Stomach (tissue), 4 donors: ENCODE measurements at regions not wholly inside any gene's neighbourhood (a gene's known extent, or its start where the extent isn't known, plus 50 kb on each side); places are given as distances from the start of the nearest gene placed in this dataset.

ENCODE experiments used
- EP300 ChIP-seq: sonication (generic); formaldehyde crosslinking; IDR thresholded peaks from one replicate; pipeline ENCODE4 v1.6.1; 2017; ENCODE audit warnings: antibody characterized with exemption
- POLR2A ChIP-seq, 4 donors: fragments of 450-650 bp; IDR thresholded peaks; one replicate each; pipeline ENCODE4 v1.6.1; 2016; ENCODE audit warnings: antibody characterized with exemption in 4 of 4, control low read depth in 2 of 4, mild to moderate bottlenecking in 1 of 4, moderate library complexity in 1 of 4
- TF ChIP-seq, protein P1 (sequence below), 7 experiments: fragments of 450-650 bp in 4 of 7; fragments of 200-600 bp in 3 of 7; sonication (generic) in 3 of 7; IDR thresholded peaks; one replicate each; pipeline ENCODE4 v1.5.1; 2016 to 2019; ENCODE audit warnings: antibody characterized with exemption in 7 of 7, control low read depth in 2 of 7, mild to moderate bottlenecking in 1 of 7

DNA sequence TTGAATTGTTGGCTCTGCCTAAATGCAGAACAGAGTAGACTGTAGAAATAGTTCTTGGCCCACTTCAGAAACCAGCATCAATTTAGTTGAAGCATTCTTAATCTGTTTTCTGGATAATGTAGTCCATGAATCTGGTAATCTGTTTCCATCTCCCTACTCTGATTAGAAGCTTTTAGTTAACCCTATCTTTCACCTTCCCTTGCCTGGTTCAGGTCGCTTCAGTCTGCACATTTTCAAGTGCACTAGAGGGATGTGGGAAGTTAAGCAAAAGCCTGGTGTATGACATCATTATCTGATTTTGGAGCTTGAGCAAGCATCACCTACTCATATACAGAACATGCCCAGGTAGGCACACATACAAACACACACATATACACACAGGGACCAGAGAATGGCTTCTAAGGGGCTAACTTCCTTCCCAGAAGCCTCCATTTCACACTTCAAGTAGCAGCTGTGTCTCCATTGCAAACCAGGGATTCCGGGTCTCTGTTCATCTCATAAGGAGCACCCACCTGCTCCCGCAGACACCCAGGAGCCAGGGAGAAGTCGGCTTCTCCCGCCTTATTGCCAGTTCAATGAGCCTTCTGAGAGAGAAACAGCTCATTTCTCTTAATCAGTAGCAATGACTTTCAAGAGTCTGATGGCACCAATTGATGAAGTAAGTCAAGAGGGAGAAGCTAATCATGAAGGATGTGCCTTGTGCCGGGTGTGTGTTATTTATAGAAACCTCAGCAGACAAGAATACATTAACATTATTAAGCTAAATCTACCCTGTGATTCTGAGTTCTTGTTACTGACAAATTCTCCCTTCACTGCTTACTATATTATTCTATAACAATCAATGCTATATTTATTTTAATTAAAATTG, 347.9 kb upstream of the STAC start:
- TF ChIP-seq, protein P1, sequence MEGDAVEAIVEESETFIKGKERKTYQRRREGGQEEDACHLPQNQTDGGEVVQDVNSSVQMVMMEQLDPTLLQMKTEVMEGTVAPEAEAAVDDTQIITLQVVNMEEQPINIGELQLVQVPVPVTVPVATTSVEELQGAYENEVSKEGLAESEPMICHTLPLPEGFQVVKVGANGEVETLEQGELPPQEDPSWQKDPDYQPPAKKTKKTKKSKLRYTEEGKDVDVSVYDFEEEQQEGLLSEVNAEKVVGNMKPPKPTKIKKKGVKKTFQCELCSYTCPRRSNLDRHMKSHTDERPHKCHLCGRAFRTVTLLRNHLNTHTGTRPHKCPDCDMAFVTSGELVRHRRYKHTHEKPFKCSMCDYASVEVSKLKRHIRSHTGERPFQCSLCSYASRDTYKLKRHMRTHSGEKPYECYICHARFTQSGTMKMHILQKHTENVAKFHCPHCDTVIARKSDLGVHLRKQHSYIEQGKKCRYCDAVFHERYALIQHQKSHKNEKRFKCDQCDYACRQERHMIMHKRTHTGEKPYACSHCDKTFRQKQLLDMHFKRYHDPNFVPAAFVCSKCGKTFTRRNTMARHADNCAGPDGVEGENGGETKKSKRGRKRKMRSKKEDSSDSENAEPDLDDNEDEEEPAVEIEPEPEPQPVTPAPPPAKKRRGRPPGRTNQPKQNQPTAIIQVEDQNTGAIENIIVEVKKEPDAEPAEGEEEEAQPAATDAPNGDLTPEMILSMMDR (IDR thresholded peaks at IDR 0.05) = no peak
- TF ChIP-seq POLR2A (IDR thresholded peaks at IDR 0.05) = no peak
- TF ChIP-seq EP300 = no peak
